IMR-90 (cell line): ENCODE measurements at regions not wholly inside any gene's neighbourhood (a gene's known extent, or its start where the extent isn't known, plus 50 kb on each side); places are given as distances from the start of the nearest gene placed in this dataset.

Source experiments
- ATAC-seq: fragments of 200-7000 bp; cut with Tn5 transposase; 2 replicates; pipeline ENCODE4 v1.9.1; 2020; ENCODE audit warnings: low read depth, mild to moderate bottlenecking, moderate library complexity
- BruUV-seq: library from RNA; stranded (reverse); fragments of 400-500 nt; replicated peaks from 2 replicates; lab custom pipeline; 2021; lab: Mats Ljungman, UMichigan
- CTCF ChIA-PET: fragments of 300-600 bp; formaldehyde crosslinking; extraction: SDS; loops from one replicate; lab custom pipeline; 2021; ENCODE audit warnings: antibody characterized with exemption; lab: Yijun Ruan, JAX
- POLR2A ChIA-PET: fragments of 300-600 bp; sonication (Branson Sonifier 250); formaldehyde crosslinking; loops from one replicate; lab custom pipeline; 2022; ENCODE audit warnings: antibody characterized with exemption; ENCODE audit not compliant: unreplicated experiment; lab: Charles Lee
- DNase-seq: peaks from one replicate; pipeline ENCODE4 v3.0.0; 2013
- H2AFZ ChIP-seq: replicated peaks from 2 replicates; pipeline ENCODE3; 2013; ENCODE audit warnings: low read length, mild to moderate bottlenecking; ENCODE audit not compliant: poor library complexity
- H2AK5ac ChIP-seq: 2 replicates; pipeline ENCODE4 v1.6.1; 2013; ENCODE audit warnings: low read depth, low read length, inconsistent platforms
- H2AK9ac ChIP-seq: replicated peaks from 2 replicates; pipeline ENCODE3; 2013; ENCODE audit warnings: mild to moderate bottlenecking, low read depth, low read length, moderate library complexity; ENCODE audit not compliant: poor library complexity
- H2BK120ac ChIP-seq: 2 replicates; pipeline ENCODE4 v1.6.1; 2013; ENCODE audit warnings: low read depth, low read length, inconsistent platforms
- H2BK15ac ChIP-seq: 3 replicates; pipeline ENCODE4 v1.6.1; 2013; ENCODE audit warnings: low read depth, low read length, inconsistent platforms
- H2BK20ac ChIP-seq: 2 replicates; pipeline ENCODE4 v1.6.1; 2013; ENCODE audit warnings: low read depth, mild to moderate bottlenecking, inconsistent platforms, low read length, moderate library complexity
- H2BK5ac ChIP-seq: 2 replicates; pipeline ENCODE4 v1.6.1; 2013; ENCODE audit warnings: mild to moderate bottlenecking, low read depth, low read length, inconsistent platforms; ENCODE audit not compliant: poor library complexity, severe bottlenecking
- H3K14ac ChIP-seq: replicated peaks from 2 replicates; pipeline ENCODE4 v1.6.1; 2013; ENCODE audit warnings: low read depth, low read length, inconsistent platforms
- H3K18ac ChIP-seq: 2 replicates; pipeline ENCODE4 v1.6.1; 2013; ENCODE audit warnings: low read depth, low read length, control low read depth
- H3K23ac ChIP-seq: 2 replicates; pipeline ENCODE4 v1.6.1; 2013; ENCODE audit warnings: low read depth, low read length, inconsistent platforms
- H3K27ac ChIP-seq: 2 replicates; pipeline ENCODE4 v1.5.1; 2013; ENCODE audit warnings: mild to moderate bottlenecking, control low read depth, low read length; ENCODE audit not compliant: insufficient read depth
- H3K27me3 ChIP-seq: 2 replicates; pipeline ENCODE4 v1.6.1; 2013; ENCODE audit warnings: low read length; ENCODE audit not compliant: control insufficient read depth, insufficient read depth
- H3K36me3 ChIP-seq: 2 replicates; pipeline ENCODE4 v1.6.1; 2013; ENCODE audit warnings: low read length, mixed read lengths; ENCODE audit not compliant: control insufficient read depth, insufficient read depth
- H3K4ac ChIP-seq: 2 replicates; pipeline ENCODE4 v1.6.1; 2013; ENCODE audit warnings: low read depth, low read length, inconsistent platforms
- H3K4me1 ChIP-seq: 2 replicates; pipeline ENCODE4 v1.6.1; 2013; ENCODE audit warnings: low read length, mixed read lengths; ENCODE audit not compliant: control insufficient read depth, insufficient read depth
- H3K4me2 ChIP-seq: 2 replicates; pipeline ENCODE4 v1.6.1; 2013; ENCODE audit warnings: low read depth, mild to moderate bottlenecking, control low read depth, low read length, moderate library complexity
- H3K4me3 ChIP-seq: 2 replicates; pipeline ENCODE4 v1.5.1; 2013; ENCODE audit warnings: low read depth, mild to moderate bottlenecking, control low read depth, low read length, moderate library complexity; ENCODE audit not compliant: insufficient read depth
- H3K56ac ChIP-seq: 2 replicates; pipeline ENCODE4 v1.6.1; 2013; ENCODE audit warnings: low read length, inconsistent platforms; ENCODE audit not compliant: insufficient read depth; ENCODE audit errors: extremely low read depth
- H3K79me1 ChIP-seq, 2 experiments: 2 replicates each; pipeline ENCODE4 v1.6.1; 2013; ENCODE audit warnings: low read length in 2 of 2, inconsistent platforms in 1 of 2, low read depth in 1 of 2
- H3K9ac ChIP-seq: 2 replicates; pipeline ENCODE4 v1.6.1; 2013; ENCODE audit warnings: low read depth, low read length, control low read depth
- H3K9me1 ChIP-seq: 2 replicates; pipeline ENCODE4 v1.6.1; 2013; ENCODE audit warnings: low read length, inconsistent platforms; ENCODE audit not compliant: insufficient read depth
- H3K9me3 ChIP-seq: 2 replicates; pipeline ENCODE4 v1.6.1; 2013; ENCODE audit warnings: low read length; ENCODE audit not compliant: control insufficient read depth, insufficient read depth
- H4K20me1 ChIP-seq: 2 replicates; pipeline ENCODE4 v1.6.1; 2013; ENCODE audit warnings: low read length, inconsistent platforms; ENCODE audit not compliant: insufficient read depth
- H4K5ac ChIP-seq: 2 replicates; pipeline ENCODE4 v1.6.1; 2013; ENCODE audit warnings: mild to moderate bottlenecking, low read depth, low read length, control low read depth
- H4K8ac ChIP-seq, 2 experiments: 2 replicates each; pipeline ENCODE4 v1.6.1; 2013; ENCODE audit warnings: low read depth in 2 of 2, low read length in 2 of 2, control low read depth in 1 of 2, inconsistent platforms in 1 of 2
- H4K91ac ChIP-seq: 2 replicates; pipeline ENCODE4 v1.6.1; 2013; ENCODE audit warnings: low read depth, low read length, inconsistent platforms; ENCODE audit not compliant: insufficient read depth
- BHLHE40 ChIP-seq: fragments of 150-350 bp; IDR thresholded peaks from 2 replicates; pipeline ENCODE4 v1.6.1; 2016; ENCODE audit warnings: mild to moderate bottlenecking, low read depth, low read length
- CEBPB ChIP-seq: IDR thresholded peaks from 2 replicates; pipeline ENCODE4 v1.6.1; 2012; ENCODE audit warnings: low read depth, low read length, improper control_type of control experiment
- FOS ChIP-seq: fragments of 150-350 bp; IDR thresholded peaks from 2 replicates; pipeline ENCODE4 v1.6.1; 2016; ENCODE audit warnings: low read depth, low read length
- MXI1 ChIP-seq: IDR thresholded peaks from 2 replicates; pipeline ENCODE4 v1.6.1; 2012; ENCODE audit warnings: low read depth, mild to moderate bottlenecking, low read length, moderate library complexity, borderline replicate concordance
- POLR2A ChIP-seq: IDR thresholded peaks from 2 replicates; pipeline ENCODE4 v1.6.1; 2012; ENCODE audit warnings: mild to moderate bottlenecking, low read depth, low read length
- RAD21 ChIP-seq: IDR thresholded peaks from 2 replicates; pipeline ENCODE4 v1.6.1; 2012; ENCODE audit warnings: low read length, improper control_type of control experiment
- RCOR1 ChIP-seq: IDR thresholded peaks from 2 replicates; pipeline ENCODE4 v1.6.1; 2012; ENCODE audit warnings: mild to moderate bottlenecking, low read length, improper control_type of control experiment; ENCODE audit not compliant: insufficient replicate concordance
- SMC3 ChIP-seq: fragments of 150-350 bp; IDR thresholded peaks from 2 replicates; pipeline ENCODE4 v1.6.1; 2016; ENCODE audit warnings: low read depth, mild to moderate bottlenecking, antibody characterized with exemption, low read length, moderate library complexity
- WGBS, 2 experiments: methylation state at CpG; one replicate each; pipeline versions ENCODE4 v1.1.5 to v1.1.7; 2013; ENCODE audit warnings: missing lambda C conversion rate in 2 of 2; ENCODE audit not compliant: insufficient read length in 1 of 2; ENCODE audit errors: extremely low coverage in 2 of 2; 5-methylcytosine and 5-hydroxymethylcytosine counted together
- dilution Hi-C: fragments of 300-500 bp; cut with HindIII; formaldehyde crosslinking; loops from one replicate; pipeline ENCODE4 v1.14.3; 2018; ENCODE audit warnings: low sequenced_read_pairs; ENCODE audit not compliant: unreplicated experiment
- in situ Hi-C: fragments of 300-500 bp; cut with MboI; formaldehyde crosslinking; loops from 3 replicates; pipeline ENCODE4 v1.14.3; 2019; ENCODE audit warnings: low sequenced_read_pairs, inconsistent platforms, mixed read lengths
- intact Hi-C: fragments of 100-400 bp; cut with micrococcal nuclease; formaldehyde crosslinking; loops from 2 replicates; pipeline ENCODE4 v1.10.0; 2022

GRCh38 chr6:12610862-12611261, 105.7 kb upstream of the PHACTR1 start:
- CTCF ChIA-PET = no interaction called here
- no peaks in the 10 kb centered on the region for H3K36me3 ChIP-seq
- no peak overlapping the region for H3K4ac ChIP-seq
- no peak overlapping the region for H3K4me2 ChIP-seq
- no peak overlapping the region for H3K14ac ChIP-seq
- no CpG with 5 or more reads among the region's 5 CpGs for WGBS, 2 experiments
- no peak overlapping the region for H3K18ac ChIP-seq
- peaks cover 4% of the 10 kb centered on the region; the same call in 1 of the 2 replicates for H3K27me3 ChIP-seq
- no peak overlapping the region for H2BK20ac ChIP-seq
- H2AFZ ChIP-seq = no peak overlapping the region
- H3K27ac ChIP-seq = no peak overlapping the region
- ATAC-seq (0 out of 2 replicates have a peak, but pooled peaks have one; percentile 19), DNase-seq (no peak)
- no peak overlapping the region for H2BK15ac ChIP-seq
- no peaks in the 10 kb centered on the region for H4K20me1 ChIP-seq
- BruUV-seq = no TSS peak
- no peak overlapping the region for H3K4me3 ChIP-seq
- intact Hi-C loops (no loop called here), in situ Hi-C loops (no loop called here), dilution Hi-C loops (no loop called here)
- no peak overlapping the region for H3K9ac ChIP-seq
- H4K8ac ChIP-seq = no peak overlapping the region
- no peak overlapping the region for H4K91ac ChIP-seq
- H3K56ac ChIP-seq = no peak overlapping the region
- no peak overlapping the region for H2BK5ac ChIP-seq
- no peaks in the 10 kb centered on the region for H3K9me3 ChIP-seq
- H3K79me1 ChIP-seq = no peaks in the 10 kb centered on the region
- no peak overlapping the region for H2AK9ac ChIP-seq
- no peak overlapping the region for H2BK120ac ChIP-seq
- no peak overlapping the region for H3K23ac ChIP-seq
- POLR2A ChIA-PET = interaction anchor here (0.6 kb wide), 1 partner anchor 404 kb away, joined by 3 read pairs; no protein-coding TSS in a partner anchor
- no peaks in the 10 kb centered on the region for H3K9me1 ChIP-seq
- TF ChIP-seq RAD21 = no peak
- TF ChIP-seq POLR2A = no peak
- TF ChIP-seq RCOR1 = no peak
- TF ChIP-seq CEBPB = no peak
- TF ChIP-seq MXI1 = no peak
- no peak for TF ChIP-seq SMC3
- TF ChIP-seq BHLHE40 = no peak
- TF ChIP-seq FOS = no peak
- H4K5ac ChIP-seq = no peak overlapping the region
- H2AK5ac ChIP-seq = no peak overlapping the region
- peaks cover 7% of the 10 kb centered on the region; the same call in 1 of the 2 replicates for H3K4me1 ChIP-seq
